T-helper 1 cell treated with Interleukin-12 subunit alpha and Interleukin-12 subunit beta and Interleukin-4 antibody, amounts not matched to agents 30 μg/mL and 1 μg/mL, for 36 hours (primary cell): ENCODE measurements at regions not wholly inside any gene's neighbourhood (a gene's known extent, or its start where the extent isn't known, plus 50 kb on each side); places are given as distances from the start of the nearest gene placed in this dataset.

Source experiments
- H3K27ac Mint-ChIP-seq: one replicate; pipeline ENCODE4 v1.8.0; 2021; ENCODE audit warnings: mild to moderate bottlenecking, mixed read lengths
- H3K27me3 Mint-ChIP-seq: one replicate; pipeline ENCODE4 v1.8.0; 2021; ENCODE audit warnings: low read depth, mixed read lengths
- H3K36me3 Mint-ChIP-seq: one replicate; pipeline ENCODE4 v1.8.0; 2021; ENCODE audit warnings: low read depth, mixed read lengths
- H3K4me1 Mint-ChIP-seq: one replicate; pipeline ENCODE4 v1.8.0; 2021; ENCODE audit warnings: low read depth, mixed read lengths
- H3K4me3 Mint-ChIP-seq: one replicate; pipeline ENCODE4 v1.8.0; 2021; ENCODE audit warnings: mild to moderate bottlenecking, moderate library complexity, mixed read lengths
- H3K9me3 Mint-ChIP-seq: one replicate; pipeline ENCODE4 v1.8.0; 2021; ENCODE audit warnings: mixed read lengths

DNA sequence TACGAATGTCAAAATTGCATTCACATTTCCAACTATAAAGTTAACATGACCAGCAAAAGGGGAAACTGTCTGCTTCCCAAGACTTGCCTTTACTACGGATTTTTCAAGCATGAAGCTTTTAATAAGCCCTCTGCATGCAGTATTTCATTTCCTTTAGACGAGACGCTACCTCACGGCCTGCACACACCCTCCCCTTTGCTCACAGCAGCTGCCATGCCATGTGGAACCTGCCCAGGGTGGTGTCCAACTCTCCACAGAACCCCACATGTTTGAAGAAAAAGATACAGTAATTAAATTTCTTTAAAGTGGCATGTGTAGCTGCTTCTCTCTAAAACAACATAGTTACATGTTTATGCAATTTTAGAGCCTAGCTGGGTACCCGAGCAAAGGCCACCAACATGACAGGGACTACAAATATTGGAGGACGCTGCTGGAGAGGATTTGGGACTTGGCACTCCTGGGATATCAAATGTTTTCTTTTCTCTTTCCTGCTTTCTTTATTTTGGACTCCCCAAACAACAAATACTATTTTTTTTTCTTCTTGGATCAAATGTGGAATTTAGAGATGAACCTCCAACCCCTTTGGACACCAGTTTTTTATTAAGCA lies 256.9 kb upstream of the PCSK5 start:
- no peak overlapping the region for H3K4me3 Mint-ChIP-seq
- no peaks in the 10 kb centered on the region for H3K36me3 Mint-ChIP-seq
- no peaks in the 10 kb centered on the region for H3K4me1 Mint-ChIP-seq
- H3K27me3 Mint-ChIP-seq, result no peaks in the 10 kb centered on the region
- no peaks in the 10 kb centered on the region for H3K9me3 Mint-ChIP-seq
- no peak overlapping the region for H3K27ac Mint-ChIP-seq

DNA sequence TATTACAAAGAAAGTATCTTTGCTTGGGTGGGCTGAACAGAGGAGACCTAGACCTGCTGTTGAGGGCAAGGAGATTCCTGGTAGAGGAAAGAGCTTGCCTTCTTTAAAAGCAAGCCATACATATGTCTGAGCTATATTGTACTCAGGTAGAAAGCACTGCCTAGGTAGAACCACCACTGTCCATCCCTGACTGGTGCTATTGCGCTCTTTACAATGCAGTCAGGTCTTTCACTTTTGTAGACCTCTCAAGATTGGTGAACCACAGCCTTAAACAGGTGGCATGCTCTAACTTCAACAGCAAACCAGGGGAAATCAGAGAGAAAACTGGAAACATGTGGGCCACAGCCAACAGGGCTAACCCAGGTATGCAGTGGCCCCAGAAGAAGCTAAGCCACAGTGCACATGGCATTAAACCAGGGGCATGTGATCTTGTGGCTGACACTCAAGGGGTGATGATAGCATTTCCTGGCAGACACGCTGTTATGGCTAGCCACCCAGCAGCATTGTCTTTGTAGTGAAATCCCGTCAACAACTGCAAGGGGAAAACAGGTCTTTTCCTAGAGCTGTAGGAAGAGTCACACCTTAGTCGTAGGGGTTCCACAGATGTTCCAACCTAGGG lies 253.9 kb upstream of the PCSK5 start:
- H3K27ac Mint-ChIP-seq, result no peak overlapping the region
- H3K4me3 Mint-ChIP-seq, result no peak overlapping the region
- no peaks in the 10 kb centered on the region for H3K27me3 Mint-ChIP-seq
- no peaks in the 10 kb centered on the region for H3K36me3 Mint-ChIP-seq
- H3K9me3 Mint-ChIP-seq, result no peaks in the 10 kb centered on the region
- no peaks in the 10 kb centered on the region for H3K4me1 Mint-ChIP-seq

DNA sequence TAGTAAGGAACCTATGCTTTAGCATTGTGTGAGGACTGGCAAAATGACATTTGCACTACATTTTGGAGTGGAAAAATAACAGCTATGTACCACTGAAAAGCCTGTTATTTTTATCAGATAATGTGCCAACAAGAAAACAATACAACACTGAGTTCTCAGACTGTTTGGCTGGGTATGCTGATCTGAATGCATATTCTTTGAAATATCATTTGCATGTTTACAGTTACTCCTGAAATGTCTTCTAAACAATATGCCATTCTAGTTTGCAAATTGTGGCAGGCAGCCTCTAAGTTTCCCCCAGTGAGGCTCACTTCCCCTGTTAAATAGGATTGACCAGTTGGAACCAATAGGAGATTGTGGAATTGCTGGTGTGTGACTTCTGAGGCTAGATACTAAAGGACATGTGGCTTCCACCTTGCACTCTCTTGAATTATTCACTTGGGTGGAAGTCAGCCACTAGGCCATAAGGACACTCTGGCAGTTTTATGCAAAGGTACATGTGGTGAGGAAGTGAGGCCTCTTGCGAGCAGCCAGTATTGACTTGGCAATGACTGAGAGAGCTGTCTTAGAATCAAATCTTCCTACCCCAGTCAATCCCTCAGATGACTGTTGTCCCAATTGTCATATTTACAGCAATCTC lies 250.4 kb upstream of the PCSK5 start:
- Mint-ChIP-seq H3K36me3 (no peaks in the 10 kb centered on the region), H3K27me3 (no peaks in the 10 kb centered on the region), H3K4me1 (no peaks in the 10 kb centered on the region), H3K4me3 (no peak overlapping the region), H3K9me3 (no peaks in the 10 kb centered on the region), H3K27ac (no peak overlapping the region)

DNA sequence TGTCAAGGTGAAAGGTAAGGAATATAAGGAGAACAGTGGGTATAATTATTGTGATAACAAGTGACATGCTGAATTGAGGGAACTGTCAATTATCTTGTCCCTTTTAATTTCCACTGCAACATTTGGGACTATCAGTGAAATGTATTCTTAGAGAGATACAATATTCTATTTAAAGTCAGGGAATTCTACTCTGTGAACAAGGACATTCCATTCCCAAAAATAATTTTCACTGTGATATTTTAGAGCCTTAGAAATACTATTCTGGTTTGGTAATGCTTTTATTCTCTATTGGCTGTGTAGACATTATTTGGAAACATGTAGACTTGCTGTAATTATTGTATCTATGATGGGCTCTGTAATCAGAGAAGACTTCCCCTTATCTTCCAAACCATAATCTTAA lies 248.0 kb upstream of the PCSK5 start:
- no peaks in the 10 kb centered on the region for H3K4me1 Mint-ChIP-seq
- no peaks in the 10 kb centered on the region for H3K27me3 Mint-ChIP-seq
- no peaks in the 10 kb centered on the region for H3K9me3 Mint-ChIP-seq
- no peak overlapping the region for H3K4me3 Mint-ChIP-seq
- H3K36me3 Mint-ChIP-seq, result no peaks in the 10 kb centered on the region
- no peak overlapping the region for H3K27ac Mint-ChIP-seq

- Mint-ChIP-seq H3K27ac (no peak overlapping the region), H3K9me3 (no peaks in the 10 kb centered on the region), H3K4me3 (no peak overlapping the region), H3K4me1 (no peaks in the 10 kb centered on the region), H3K36me3 (no peaks in the 10 kb centered on the region), H3K27me3 (no peaks in the 10 kb centered on the region)
Measured at GRCh38 chr9:75644649-75645048, 245.8 kb upstream of the PCSK5 start.

GRCh38 chr9:75648034-75648433 lies 242.4 kb upstream of the PCSK5 start:
- Mint-ChIP-seq H3K4me3 (no peak overlapping the region), H3K27me3 (no peaks in the 10 kb centered on the region), H3K36me3 (no peaks in the 10 kb centered on the region), H3K27ac (no peak overlapping the region), H3K9me3 (no peaks in the 10 kb centered on the region), H3K4me1 (no peaks in the 10 kb centered on the region)

DNA sequence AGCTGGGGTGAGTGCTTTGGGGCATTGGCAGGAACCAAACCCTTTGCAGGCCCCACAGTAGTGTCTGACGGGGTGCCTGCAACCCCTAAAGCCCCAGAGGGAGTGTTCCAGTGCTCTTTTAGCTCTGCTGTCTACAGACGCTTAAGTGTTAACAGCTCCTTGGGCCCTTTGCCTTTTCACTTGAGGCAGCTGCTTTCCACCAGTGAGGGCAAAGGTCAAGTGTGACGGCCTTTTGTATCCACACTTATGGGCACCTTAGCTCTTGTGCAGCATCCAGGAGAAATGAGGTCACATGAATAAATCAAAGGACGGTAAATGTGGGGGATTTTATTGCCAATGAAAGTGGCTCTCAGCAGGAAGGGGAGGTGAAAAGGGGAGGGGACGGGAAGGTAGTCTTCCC lies 241.4 kb upstream of the PCSK5 start:
- no peaks in the 10 kb centered on the region for H3K9me3 Mint-ChIP-seq
- no peaks in the 10 kb centered on the region for H3K4me1 Mint-ChIP-seq
- H3K27ac Mint-ChIP-seq, result no peak overlapping the region
- peaks cover under 1% of the 10 kb centered on the region for H3K27me3 Mint-ChIP-seq
- no peak overlapping the region for H3K4me3 Mint-ChIP-seq
- H3K36me3 Mint-ChIP-seq, result no peaks in the 10 kb centered on the region

GRCh38 chr9:75651709-75652108 lies 238.8 kb upstream of the PCSK5 start:
- Mint-ChIP-seq H3K9me3 (no peaks in the 10 kb centered on the region), H3K27me3 (peaks cover 7% of the 10 kb centered on the region), H3K27ac (no peak overlapping the region), H3K4me3 (no peak overlapping the region), H3K4me1 (no peaks in the 10 kb centered on the region), H3K36me3 (no peaks in the 10 kb centered on the region)

DNA sequence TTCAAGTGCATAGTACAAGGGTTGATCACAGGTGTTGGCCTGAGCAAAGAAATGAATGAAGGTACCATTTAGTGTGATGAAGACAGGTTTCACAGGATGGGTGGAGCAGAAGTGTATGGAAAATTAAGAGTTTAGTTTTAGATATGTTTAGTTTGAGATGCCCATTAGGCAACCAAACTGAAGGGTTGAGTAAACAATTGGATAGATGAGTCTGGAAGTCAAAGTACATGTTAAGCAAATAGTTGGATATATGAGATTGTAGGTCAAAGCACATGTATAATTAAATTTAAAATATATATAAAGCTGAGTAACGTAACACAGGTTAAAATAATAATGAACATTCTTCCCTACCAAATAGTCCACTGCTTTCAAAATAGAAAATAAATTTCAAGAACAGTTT lies 237.1 kb upstream of the PCSK5 start:
- H3K4me3 Mint-ChIP-seq, result no peak overlapping the region
- no peaks in the 10 kb centered on the region for H3K9me3 Mint-ChIP-seq
- no peaks in the 10 kb centered on the region for H3K4me1 Mint-ChIP-seq
- no peaks in the 10 kb centered on the region for H3K36me3 Mint-ChIP-seq
- no peak overlapping the region for H3K27ac Mint-ChIP-seq
- peaks cover 7% of the 10 kb centered on the region for H3K27me3 Mint-ChIP-seq

GRCh38 chr9:75653750-75654149 lies 236.7 kb upstream of the PCSK5 start:
- peaks cover 7% of the 10 kb centered on the region for H3K27me3 Mint-ChIP-seq
- H3K4me1 Mint-ChIP-seq, result no peaks in the 10 kb centered on the region
- no peak overlapping the region for H3K4me3 Mint-ChIP-seq
- H3K27ac Mint-ChIP-seq, result no peak overlapping the region
- no peaks in the 10 kb centered on the region for H3K9me3 Mint-ChIP-seq
- H3K36me3 Mint-ChIP-seq, result no peaks in the 10 kb centered on the region

DNA sequence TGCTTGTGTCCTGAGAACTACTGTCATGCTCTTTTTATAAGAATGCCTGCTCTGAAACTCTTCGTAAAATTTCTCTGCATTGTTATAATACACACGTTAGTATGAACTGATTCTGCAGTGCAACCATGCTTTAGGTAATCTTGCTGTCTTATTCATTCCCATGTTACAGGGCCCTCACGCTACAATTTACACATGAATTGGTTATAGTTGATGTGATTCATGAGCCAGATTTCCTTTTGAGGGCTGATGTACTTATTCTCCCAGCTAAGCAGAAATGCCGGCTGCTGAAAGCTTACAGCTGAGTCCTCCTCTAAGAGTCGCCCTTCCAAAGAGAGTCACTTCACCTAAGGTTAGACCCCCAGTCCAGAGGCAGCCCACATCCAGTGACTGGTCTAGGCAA lies 233.5 kb upstream of the PCSK5 start:
- H3K4me1 Mint-ChIP-seq, result no peaks in the 10 kb centered on the region
- no peak overlapping the region for H3K27ac Mint-ChIP-seq
- H3K27me3 Mint-ChIP-seq, result peaks cover 7% of the 10 kb centered on the region
- no peaks in the 10 kb centered on the region for H3K36me3 Mint-ChIP-seq
- H3K4me3 Mint-ChIP-seq, result no peak overlapping the region
- H3K9me3 Mint-ChIP-seq, result no peaks in the 10 kb centered on the region

DNA sequence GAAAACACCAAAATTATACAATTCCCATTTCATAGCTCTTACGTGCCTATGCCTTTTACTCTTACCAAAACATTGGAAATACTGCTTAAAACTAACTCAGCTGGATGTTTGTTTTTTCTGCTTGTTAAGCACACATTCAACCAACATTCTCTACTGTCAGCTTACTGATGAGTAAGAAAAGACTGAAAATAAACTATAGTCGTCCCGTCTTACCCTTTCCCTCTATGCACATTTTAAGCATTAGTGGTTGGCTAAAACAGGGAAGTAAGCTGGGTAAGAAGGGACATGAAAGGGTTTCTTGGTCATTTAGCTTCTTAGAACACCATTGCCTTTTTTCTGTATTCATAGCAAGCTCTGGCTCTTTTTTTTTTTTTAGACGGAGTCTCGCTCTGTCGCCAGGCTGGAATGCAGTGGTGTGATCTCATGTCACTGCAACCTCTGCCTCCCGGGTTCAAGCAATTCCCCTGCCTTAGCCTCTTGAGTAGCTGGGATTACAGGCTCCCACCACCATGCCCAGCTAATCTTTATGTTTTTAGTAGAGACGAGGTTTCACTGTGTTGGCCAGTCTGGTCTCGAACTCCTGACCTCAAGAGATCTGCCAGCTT lies 232.1 kb upstream of the PCSK5 start:
- no peaks in the 10 kb centered on the region for H3K36me3 Mint-ChIP-seq
- H3K4me1 Mint-ChIP-seq, result no peaks in the 10 kb centered on the region
- H3K9me3 Mint-ChIP-seq, result no peaks in the 10 kb centered on the region
- H3K27me3 Mint-ChIP-seq, result peaks cover 7% of the 10 kb centered on the region
- H3K27ac Mint-ChIP-seq, result no peak overlapping the region
- H3K4me3 Mint-ChIP-seq, result no peak overlapping the region

DNA sequence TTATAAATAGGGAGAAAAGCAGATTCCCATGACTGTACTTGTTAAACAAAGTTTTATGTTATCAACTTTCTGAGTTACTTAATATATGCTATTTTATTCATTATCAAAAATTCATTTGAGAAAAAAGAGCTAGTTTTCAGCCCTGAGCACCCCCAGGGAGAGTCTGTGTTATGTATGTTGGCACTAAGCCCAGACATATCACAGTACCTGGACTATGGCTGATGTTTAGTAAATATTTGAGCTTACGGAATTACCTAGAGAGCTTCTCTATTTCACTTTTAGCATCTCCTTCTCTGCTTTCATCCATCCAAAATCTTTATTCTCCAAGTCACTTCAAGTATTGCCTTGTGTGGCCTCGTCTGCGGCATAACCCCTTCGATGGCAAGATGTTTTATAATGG lies 225.9 kb upstream of the PCSK5 start:
- H3K4me1 Mint-ChIP-seq, result no peaks in the 10 kb centered on the region
- H3K27ac Mint-ChIP-seq, result no peak overlapping the region
- no peak overlapping the region for H3K4me3 Mint-ChIP-seq
- H3K9me3 Mint-ChIP-seq, result no peaks in the 10 kb centered on the region
- H3K27me3 Mint-ChIP-seq, result no peaks in the 10 kb centered on the region
- no peaks in the 10 kb centered on the region for H3K36me3 Mint-ChIP-seq

DNA sequence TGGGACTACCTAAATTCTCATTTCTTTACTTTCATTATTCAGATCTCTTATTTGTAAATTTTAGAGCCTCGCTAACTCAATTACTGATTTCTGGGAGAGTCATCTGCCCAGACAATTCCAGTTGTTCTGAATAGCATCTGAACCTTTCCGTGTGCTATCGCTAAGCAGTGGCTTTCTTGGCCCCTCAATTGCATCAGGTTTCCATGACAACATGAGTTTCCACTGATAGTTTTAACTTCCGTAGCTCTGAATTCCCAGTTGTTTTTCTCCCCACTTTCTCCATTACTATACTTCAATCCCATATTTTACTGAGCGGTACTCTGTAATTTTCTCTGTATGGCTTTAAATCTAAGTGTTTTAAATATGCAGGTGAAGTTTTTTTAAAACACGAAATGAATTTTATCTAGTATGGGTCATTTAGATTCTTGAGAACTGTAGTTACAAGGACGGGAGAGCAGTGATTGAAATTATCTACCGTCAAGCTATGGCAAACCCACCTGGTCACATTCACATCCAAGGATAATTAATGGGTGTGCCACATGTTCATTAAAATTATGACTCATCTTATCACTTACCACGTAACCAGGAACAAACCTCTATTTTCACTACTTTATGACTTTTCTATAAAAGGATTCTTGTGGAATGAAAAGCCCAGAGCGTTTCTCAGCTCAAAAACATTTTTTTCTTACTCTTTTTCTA lies 223.5 kb upstream of the PCSK5 start:
- Mint-ChIP-seq H3K27me3 (no peaks in the 10 kb centered on the region), H3K36me3 (no peaks in the 10 kb centered on the region), H3K4me1 (no peaks in the 10 kb centered on the region), H3K9me3 (no peaks in the 10 kb centered on the region), H3K27ac (no peak overlapping the region), H3K4me3 (no peak overlapping the region)

- Mint-ChIP-seq H3K27me3 (no peaks in the 10 kb centered on the region), H3K27ac (no peak overlapping the region), H3K4me1 (no peaks in the 10 kb centered on the region), H3K9me3 (no peaks in the 10 kb centered on the region), H3K4me3 (no peak overlapping the region), H3K36me3 (no peaks in the 10 kb centered on the region)
Measured at GRCh38 chr9:75669721-75670120, 220.8 kb upstream of the PCSK5 start.
